MM.1S (cell line): ENCODE measurements at regions not wholly inside any gene's neighbourhood (a gene's known extent, or its start where the extent isn't known, plus 50 kb on each side); places are given as distances from the start of the nearest gene placed in this dataset.

ENCODE experiments used
- DNase-seq: peaks from one replicate; pipeline ENCODE4 v3.0.0-alpha.2; 2015
- H2AFZ ChIP-seq: fragments of 300-600 bp; sonication (generic); 2 replicates; pipeline ENCODE4 v1.6.0; 2016; ENCODE audit warnings: antibody characterized with exemption, low read length
- H3F3A ChIP-seq: fragments of 300-600 bp; sonication (generic); 2 replicates; pipeline ENCODE4 v1.6.1; 2016; ENCODE audit warnings: mild to moderate bottlenecking, antibody characterized with exemption, low read length, moderate library complexity, mixed read lengths; ENCODE audit not compliant: insufficient read depth
- H3K27ac ChIP-seq: fragments of 300-600 bp; sonication (generic); 2 replicates; pipeline ENCODE4 v1.5.1; 2016; ENCODE audit warnings: mild to moderate bottlenecking, low read length
- H3K27me3 ChIP-seq: fragments of 300-600 bp; sonication (generic); replicated peaks from 2 replicates; pipeline ENCODE4 v1.6.0; 2016; ENCODE audit warnings: low read length; ENCODE audit not compliant: insufficient read depth
- H3K36me3 ChIP-seq: fragments of 300-600 bp; sonication (generic); replicated peaks from 2 replicates; pipeline ENCODE4 v1.6.1; 2016; ENCODE audit warnings: mild to moderate bottlenecking, low read length, mixed read lengths; ENCODE audit not compliant: insufficient read depth
- H3K4me1 ChIP-seq: fragments of 300-600 bp; sonication (generic); 2 replicates; pipeline ENCODE4 v1.6.1; 2016; ENCODE audit warnings: low read length, mixed read lengths
- H3K4me2 ChIP-seq: fragments of 300-600 bp; sonication (generic); 2 replicates; pipeline ENCODE4 v1.6.0; 2016; ENCODE audit warnings: low read depth, low read length
- H3K4me3 ChIP-seq: fragments of 300-600 bp; sonication (generic); 2 replicates; pipeline ENCODE4 v1.5.1; 2016; ENCODE audit warnings: low read length, mixed read lengths
- H3K79me2 ChIP-seq: fragments of 300-600 bp; sonication (generic); 2 replicates; pipeline ENCODE4 v1.6.1; 2016; ENCODE audit warnings: mixed run types, low read length, mixed read lengths
- H3K9ac ChIP-seq: fragments of 300-600 bp; sonication (generic); 2 replicates; pipeline ENCODE4 v1.6.1; 2016; ENCODE audit warnings: low read length, mixed read lengths
- H3K9me2 ChIP-seq: fragments of 300-600 bp; sonication (generic); replicated peaks from 2 replicates; pipeline ENCODE4 v1.6.1; 2016; ENCODE audit warnings: mild to moderate bottlenecking, low read length, mixed read lengths; ENCODE audit not compliant: insufficient read depth
- H3K9me3 ChIP-seq: fragments of 300-600 bp; sonication (generic); replicated peaks from 2 replicates; pipeline ENCODE4 v1.6.1; 2016; ENCODE audit warnings: mild to moderate bottlenecking, low read length, mixed read lengths; ENCODE audit not compliant: insufficient read depth
- H4K20me1 ChIP-seq: fragments of 300-600 bp; sonication (generic); 2 replicates; pipeline ENCODE4 v1.6.1; 2016; ENCODE audit warnings: mild to moderate bottlenecking, low read length, moderate library complexity, mixed read lengths; ENCODE audit not compliant: insufficient read depth
- EZH2 ChIP-seq: fragments of 300-600 bp; sonication (generic); optimal IDR thresholded peaks from 2 replicates; pipeline ENCODE3; 2017; ENCODE audit warnings: low read depth, mild to moderate bottlenecking, antibody characterized with exemption, low read length, mixed read lengths
- EZH2phosphoT487 ChIP-seq: fragments of 300-600 bp; sonication (generic); IDR thresholded peaks from 2 replicates; pipeline ENCODE4 v1.6.1; 2018; ENCODE audit warnings: antibody characterized with exemption, low read length
- TF ChIP-seq, protein P1 (sequence below): fragments of 300-600 bp; sonication (generic); IDR thresholded peaks from 2 replicates; pipeline ENCODE4 v1.5.1; 2016; ENCODE audit warnings: antibody characterized with exemption, low read length, mixed read lengths

DNA sequence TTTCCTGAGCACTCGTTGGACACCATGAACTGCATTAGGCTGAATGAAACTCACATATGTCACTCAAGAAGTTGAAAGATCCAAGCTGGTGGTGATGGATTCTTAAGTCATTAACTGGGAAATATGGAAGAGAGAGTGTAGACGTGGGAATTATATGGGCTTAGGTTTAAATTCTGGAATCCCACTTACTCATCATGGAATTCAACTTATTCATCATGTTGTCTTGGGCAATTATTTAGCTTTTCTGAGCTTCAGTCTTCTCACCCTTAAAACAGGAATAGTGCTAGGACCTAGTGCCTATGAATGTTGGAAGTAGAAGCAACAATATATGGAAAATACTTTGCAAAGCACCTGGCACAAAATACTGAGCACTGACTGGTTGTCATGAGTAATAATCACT, 292.4 kb upstream of the TBX3 start:
- H3K79me2 ChIP-seq, result no peaks in the 10 kb centered on the region
- H3K4me3 ChIP-seq, result no peak overlapping the region
- H3K9me3 ChIP-seq, result no peaks in the 10 kb centered on the region
- no peak overlapping the region for H2AFZ ChIP-seq
- no peak overlapping the region for H3K9ac ChIP-seq
- H3K27ac ChIP-seq, result no peak overlapping the region
- no peaks in the 10 kb centered on the region for H3K27me3 ChIP-seq
- no peak overlapping the region for H3K4me2 ChIP-seq
- H4K20me1 ChIP-seq, result no peaks in the 10 kb centered on the region
- DNase-seq, result no peak
- no peaks in the 10 kb centered on the region for H3K36me3 ChIP-seq
- H3K9me2 ChIP-seq, result no peaks in the 10 kb centered on the region
- H3F3A ChIP-seq, result no peaks in the 10 kb centered on the region
- TF ChIP-seq, protein P1, sequence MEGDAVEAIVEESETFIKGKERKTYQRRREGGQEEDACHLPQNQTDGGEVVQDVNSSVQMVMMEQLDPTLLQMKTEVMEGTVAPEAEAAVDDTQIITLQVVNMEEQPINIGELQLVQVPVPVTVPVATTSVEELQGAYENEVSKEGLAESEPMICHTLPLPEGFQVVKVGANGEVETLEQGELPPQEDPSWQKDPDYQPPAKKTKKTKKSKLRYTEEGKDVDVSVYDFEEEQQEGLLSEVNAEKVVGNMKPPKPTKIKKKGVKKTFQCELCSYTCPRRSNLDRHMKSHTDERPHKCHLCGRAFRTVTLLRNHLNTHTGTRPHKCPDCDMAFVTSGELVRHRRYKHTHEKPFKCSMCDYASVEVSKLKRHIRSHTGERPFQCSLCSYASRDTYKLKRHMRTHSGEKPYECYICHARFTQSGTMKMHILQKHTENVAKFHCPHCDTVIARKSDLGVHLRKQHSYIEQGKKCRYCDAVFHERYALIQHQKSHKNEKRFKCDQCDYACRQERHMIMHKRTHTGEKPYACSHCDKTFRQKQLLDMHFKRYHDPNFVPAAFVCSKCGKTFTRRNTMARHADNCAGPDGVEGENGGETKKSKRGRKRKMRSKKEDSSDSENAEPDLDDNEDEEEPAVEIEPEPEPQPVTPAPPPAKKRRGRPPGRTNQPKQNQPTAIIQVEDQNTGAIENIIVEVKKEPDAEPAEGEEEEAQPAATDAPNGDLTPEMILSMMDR, result no peak
- no peak for TF ChIP-seq EZH2
- no peak for TF ChIP-seq EZH2phosphoT487
- H3K4me1 ChIP-seq, result no peaks in the 10 kb centered on the region

DNA sequence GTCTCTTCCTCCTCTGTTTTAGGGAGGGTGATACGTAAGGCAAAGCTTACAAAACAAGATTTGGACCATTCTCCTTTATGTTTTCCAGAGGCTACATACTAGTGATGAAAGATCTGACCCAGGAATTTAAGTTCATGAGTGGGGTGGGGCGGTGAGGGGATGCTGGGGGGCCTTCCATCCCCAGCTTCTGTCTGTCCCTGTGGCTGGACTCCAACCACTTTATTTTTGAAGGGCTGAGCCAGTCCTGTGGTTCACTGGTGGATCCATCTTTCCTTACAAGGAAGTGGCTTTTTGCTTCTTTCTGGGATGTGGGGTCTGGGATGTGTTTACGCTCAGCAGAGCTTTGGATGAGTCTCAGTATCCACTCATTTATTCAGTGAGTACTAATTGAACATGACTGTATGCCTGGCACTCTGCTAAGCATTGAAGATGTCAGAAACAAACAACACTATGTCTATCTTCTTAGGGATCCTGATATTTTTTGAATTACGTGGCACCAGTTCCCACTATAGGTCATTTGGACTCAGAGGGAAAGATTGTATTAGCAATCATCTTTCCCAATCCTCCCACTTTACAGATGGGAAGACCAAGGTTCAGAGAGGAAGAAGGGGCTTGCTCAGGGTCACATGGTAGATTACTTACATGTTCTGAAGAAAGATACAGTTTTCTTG, 291.8 kb upstream of the TBX3 start:
- Histone ChIP-seq H3K4me1 (no peaks in the 10 kb centered on the region), H3K79me2 (no peaks in the 10 kb centered on the region), H3K9ac (no peak overlapping the region), H3F3A (no peaks in the 10 kb centered on the region), H3K36me3 (no peaks in the 10 kb centered on the region), H3K9me3 (no peaks in the 10 kb centered on the region), H2AFZ (no peak overlapping the region), H4K20me1 (no peaks in the 10 kb centered on the region), H3K27ac (no peak overlapping the region), H3K4me3 (no peak overlapping the region), H3K4me2 (no peak overlapping the region), H3K9me2 (no peaks in the 10 kb centered on the region), H3K27me3 (no peaks in the 10 kb centered on the region)
- TF ChIP-seq EZH2phosphoT487 (no peak), EZH2 (no peak)
- TF ChIP-seq, protein P1, result no peak
- no peak for DNase-seq

DNA sequence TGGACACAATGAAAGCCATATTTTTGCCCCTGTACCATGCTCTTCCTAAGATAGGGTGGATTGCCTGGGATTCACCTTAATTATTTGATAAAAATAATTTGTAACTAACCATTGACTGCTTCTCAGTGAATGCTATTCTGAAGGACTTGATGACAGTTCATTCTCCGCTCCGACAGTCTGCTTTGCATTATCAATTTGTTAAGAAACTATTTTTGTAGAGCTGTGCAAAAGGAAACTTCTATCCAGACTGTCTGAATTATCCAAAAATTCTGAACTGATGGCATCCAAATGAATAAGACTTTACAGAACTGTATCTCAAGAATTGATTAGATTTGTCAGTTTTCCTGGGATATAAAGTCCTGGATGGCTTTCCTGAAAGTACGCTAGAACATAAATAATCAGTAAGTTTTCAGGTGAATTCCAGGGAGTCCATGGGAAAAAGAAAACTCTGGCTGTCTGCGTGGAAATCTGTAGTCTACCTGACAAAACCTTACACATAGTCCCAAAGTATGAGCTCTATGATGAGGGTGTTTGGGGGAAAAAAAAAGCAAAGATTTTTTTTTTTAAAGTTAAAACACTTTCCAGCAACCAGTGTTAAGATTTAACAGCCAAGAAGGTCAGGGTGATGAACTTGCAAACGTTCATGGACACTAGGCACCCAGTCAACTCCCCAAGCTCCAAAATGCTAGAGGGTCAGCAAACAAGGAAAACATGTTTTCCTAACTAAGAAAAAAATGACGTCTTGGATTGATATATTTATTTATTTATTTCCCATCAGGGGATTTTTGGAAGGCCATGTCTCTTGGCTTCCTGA, 291.1 kb upstream of the TBX3 start:
- no peak for TF ChIP-seq EZH2
- TF ChIP-seq, protein P1, result no peak
- TF ChIP-seq EZH2phosphoT487, result no peak
- Histone ChIP-seq H3K4me2 (no peak overlapping the region), H3K4me1 (no peaks in the 10 kb centered on the region), H3K27ac (no peak overlapping the region), H3K79me2 (no peaks in the 10 kb centered on the region), H3K4me3 (no peak overlapping the region), H3K36me3 (no peaks in the 10 kb centered on the region), H3K9ac (no peak overlapping the region), H3F3A (no peaks in the 10 kb centered on the region), H3K9me2 (no peaks in the 10 kb centered on the region), H4K20me1 (no peaks in the 10 kb centered on the region), H3K27me3 (no peaks in the 10 kb centered on the region), H2AFZ (no peak overlapping the region), H3K9me3 (no peaks in the 10 kb centered on the region)
- DNase-seq, result no peak
